ENCODE measurements at regions not wholly inside any gene's neighbourhood (a gene's known extent, or its start where the extent isn't known, plus 50 kb on each side); places are given as distances from the start of the nearest gene placed in this dataset.

DNA sequence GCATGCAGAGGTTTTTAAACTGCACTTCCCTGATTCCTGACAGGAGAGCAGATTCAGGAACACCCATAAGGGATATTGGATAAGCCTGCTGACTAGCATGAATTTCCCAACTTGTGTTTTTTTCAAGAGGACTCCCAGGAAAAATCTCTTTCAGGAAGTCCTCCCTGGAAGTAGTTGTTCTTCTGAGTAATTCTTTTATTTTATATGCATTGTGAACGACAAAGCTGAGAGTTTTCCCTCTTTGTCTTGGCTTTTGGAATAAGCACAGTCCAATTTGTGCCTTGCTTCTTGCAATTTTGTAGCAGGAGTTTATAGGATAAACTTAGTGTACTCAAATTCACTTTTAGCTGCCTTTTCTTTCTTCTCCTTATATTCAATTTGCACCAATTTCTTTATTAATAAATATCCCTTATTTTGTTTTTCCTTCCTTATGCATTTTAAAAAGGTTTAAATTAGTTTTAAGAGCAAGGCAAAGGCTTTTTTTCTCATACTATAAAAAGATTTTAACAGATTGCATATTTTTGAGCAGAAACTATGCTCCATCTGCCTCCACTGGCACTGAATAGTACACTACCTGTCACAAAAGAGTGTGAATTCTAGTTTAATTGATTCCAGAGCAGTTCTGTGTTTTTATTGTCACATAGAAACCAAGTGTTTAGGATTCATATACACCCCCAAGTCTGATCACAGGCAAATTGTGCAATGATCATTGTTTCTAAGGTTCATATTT, 543.3 kb upstream of the SPRY2 start:
- Histone ChIP-seq H3K4me3 (no peak overlapping the region), H3K27ac (no peak overlapping the region), H3K36me3 (no peaks in the 10 kb centered on the region), H3K27me3 (no peaks in the 10 kb centered on the region), H3K9me3 (no peaks in the 10 kb centered on the region), H3K9ac (ENCODE audit: low read depth in 2 of 2, low read length in 2 of 2) (no peak overlapping the region), H3K4me1 (no peaks in the 10 kb centered on the region)
- no peak for DNase-seq
- intact Hi-C loops (cut with DNase I): no loop called here
- no peak for TF ChIP-seq CTCF (IDR thresholded peaks at IDR 0.05)

- Histone ChIP-seq H3K27me3 (no peaks in the 10 kb centered on the region), H3K4me1 (no peaks in the 10 kb centered on the region), H3K9ac (ENCODE audit: low read depth in 2 of 2, low read length in 2 of 2) (no peak overlapping the region), H3K27ac (no peak overlapping the region), H3K4me3 (no peak overlapping the region), H3K36me3 (no peaks in the 10 kb centered on the region), H3K9me3 (no peaks in the 10 kb centered on the region)
- TF ChIP-seq CTCF (IDR thresholded peaks at IDR 0.05): no peak
- intact Hi-C loops (cut with DNase I): no loop called here
- no peak for DNase-seq
Observed at GRCh38 chr13:80883545-80883944, 542.6 kb upstream of the SPRY2 start.

DNA sequence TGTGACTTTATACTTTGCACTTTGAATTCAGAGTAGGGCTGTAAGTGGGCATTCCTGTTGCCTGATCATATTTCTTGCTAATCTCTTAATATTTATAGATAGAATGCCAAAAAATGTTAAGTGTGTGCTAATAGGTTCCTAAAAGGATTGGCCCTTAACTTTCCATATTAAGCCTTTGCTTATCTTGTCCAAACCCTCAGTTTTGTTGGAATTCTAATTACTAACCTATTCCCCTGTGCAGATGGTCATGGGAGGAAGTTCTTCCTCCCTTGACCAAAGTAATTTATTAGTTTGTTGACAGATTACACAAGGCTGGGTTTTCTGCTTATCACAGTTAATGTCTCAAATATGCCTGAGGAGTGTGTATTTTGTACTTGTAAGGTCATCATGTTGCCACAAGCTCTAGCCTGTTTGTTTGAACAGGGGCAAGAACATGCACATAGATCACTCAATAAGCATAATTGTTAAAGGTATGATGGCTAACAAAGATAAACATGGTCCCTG, 541.1 kb upstream of the SPRY2 start:
- Histone ChIP-seq H3K4me3 (no peak overlapping the region), H3K27ac (no peak overlapping the region), H3K4me1 (no peaks in the 10 kb centered on the region), H3K9me3 (no peaks in the 10 kb centered on the region), H3K9ac (ENCODE audit: low read depth in 2 of 2, low read length in 2 of 2) (no peak overlapping the region), H3K36me3 (no peaks in the 10 kb centered on the region), H3K27me3 (no peaks in the 10 kb centered on the region)
- no peak for DNase-seq
- intact Hi-C loops (cut with DNase I): no loop called here
- TF ChIP-seq CTCF (IDR thresholded peaks at IDR 0.05): no peak

DNA sequence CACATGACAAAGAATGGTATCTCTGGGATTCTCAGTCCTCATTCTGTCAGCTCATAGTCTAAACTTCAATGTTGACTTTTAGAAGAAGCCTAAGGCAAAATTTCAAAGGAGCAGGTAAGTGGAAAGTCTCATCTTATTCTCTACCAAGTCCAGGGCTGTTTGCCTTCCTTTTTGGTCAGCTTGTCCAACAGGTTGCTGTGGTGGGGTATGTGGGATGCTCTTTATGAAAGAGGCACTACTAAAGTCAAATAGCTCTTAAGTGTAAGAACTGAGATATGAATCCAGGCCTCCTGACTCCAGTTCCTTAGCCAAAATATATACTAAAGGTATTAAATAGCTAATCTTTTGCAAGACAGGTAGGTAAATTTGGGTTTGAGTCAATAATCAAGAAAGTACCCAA, 540.6 kb upstream of the SPRY2 start:
- no peak overlapping the region for H3K27ac ChIP-seq
- H3K4me1 ChIP-seq: no peaks in the 10 kb centered on the region
- intact Hi-C loops (cut with DNase I): no loop called here
- no peak for TF ChIP-seq CTCF (IDR thresholded peaks at IDR 0.05)
- H3K9me3 ChIP-seq: no peaks in the 10 kb centered on the region
- no peak overlapping the region for H3K9ac ChIP-seq (ENCODE audit: low read depth in 2 of 2, low read length in 2 of 2)
- H3K36me3 ChIP-seq: no peaks in the 10 kb centered on the region
- H3K27me3 ChIP-seq: no peaks in the 10 kb centered on the region
- DNase-seq: no peak
- no peak overlapping the region for H3K4me3 ChIP-seq

GRCh38 chr13:80881034-80881433, 540.1 kb upstream of the SPRY2 start:
- no peak overlapping the region for H3K9ac ChIP-seq (ENCODE audit: low read depth in 2 of 2, low read length in 2 of 2)
- H3K27me3 ChIP-seq: no peaks in the 10 kb centered on the region
- no peak overlapping the region for H3K4me3 ChIP-seq
- no peak for TF ChIP-seq CTCF (IDR thresholded peaks at IDR 0.05)
- H3K27ac ChIP-seq: no peak overlapping the region
- no peak for DNase-seq
- H3K9me3 ChIP-seq: no peaks in the 10 kb centered on the region
- H3K36me3 ChIP-seq: no peaks in the 10 kb centered on the region
- intact Hi-C loops (cut with DNase I): no loop called here
- H3K4me1 ChIP-seq: no peaks in the 10 kb centered on the region

All from colonic mucosa (tissue), 4 donors.